RWPE2 (cell line): ENCODE measurements at regions not wholly inside any gene's neighbourhood (a gene's known extent, or its start where the extent isn't known, plus 50 kb on each side); places are given as distances from the start of the nearest gene placed in this dataset.

Experiments used
- ATAC-seq: fragments of 200-7000 bp; cut with Tn5 transposase; 3 replicates; pipeline ENCODE4 v1.9.1; 2021; ENCODE audit warnings: low read depth
- DNase-seq: peaks from one replicate; pipeline ENCODE4 v3.0.0-alpha.2; 2020; ENCODE audit warnings: low spot score
- H3K27ac ChIP-seq: fragments of 450-650 bp; 2 replicates; pipeline ENCODE4 v1.5.1; 2017; ENCODE audit warnings: mild to moderate bottlenecking; ENCODE audit not compliant: poor library complexity, severe bottlenecking
- H3K27me3 ChIP-seq: fragments of 250-450 bp; sonication (Bioruptor Pico); 2 replicates; pipeline ENCODE4 v1.5.1; 2021; ENCODE audit warnings: mild to moderate bottlenecking, moderate library complexity; ENCODE audit not compliant: insufficient read depth, poor library complexity, severe bottlenecking
- H3K36me3 ChIP-seq: fragments of 250-450 bp; sonication (Bioruptor Pico); 2 replicates; pipeline ENCODE4 v1.5.1; 2020; ENCODE audit warnings: low read depth, mild to moderate bottlenecking, moderate library complexity
- H3K4me1 ChIP-seq: fragments of 250-450 bp; sonication (Bioruptor Pico); 2 replicates; pipeline ENCODE4 v1.5.1; 2021; ENCODE audit warnings: mild to moderate bottlenecking, moderate library complexity; ENCODE audit not compliant: insufficient read depth, poor library complexity, severe bottlenecking
- H3K4me3 ChIP-seq: fragments of 250-450 bp; sonication (Bioruptor Pico); 2 replicates; pipeline ENCODE4 v1.5.1; 2021; ENCODE audit warnings: mild to moderate bottlenecking, moderate library complexity; ENCODE audit not compliant: severe bottlenecking
- H3K9me3 ChIP-seq: fragments of 250-450 bp; sonication (Bioruptor Pico); 2 replicates; pipeline ENCODE4 v1.5.1; 2021; ENCODE audit warnings: mild to moderate bottlenecking, moderate library complexity; ENCODE audit not compliant: severe bottlenecking
- TF ChIP-seq, protein P1 (sequence below): fragments of 450-650 bp; IDR thresholded peaks from one replicate; pipeline ENCODE4 v1.5.1; 2017; ENCODE audit warnings: mild to moderate bottlenecking, moderate library complexity; ENCODE audit not compliant: poor library complexity, severe bottlenecking

DNA sequence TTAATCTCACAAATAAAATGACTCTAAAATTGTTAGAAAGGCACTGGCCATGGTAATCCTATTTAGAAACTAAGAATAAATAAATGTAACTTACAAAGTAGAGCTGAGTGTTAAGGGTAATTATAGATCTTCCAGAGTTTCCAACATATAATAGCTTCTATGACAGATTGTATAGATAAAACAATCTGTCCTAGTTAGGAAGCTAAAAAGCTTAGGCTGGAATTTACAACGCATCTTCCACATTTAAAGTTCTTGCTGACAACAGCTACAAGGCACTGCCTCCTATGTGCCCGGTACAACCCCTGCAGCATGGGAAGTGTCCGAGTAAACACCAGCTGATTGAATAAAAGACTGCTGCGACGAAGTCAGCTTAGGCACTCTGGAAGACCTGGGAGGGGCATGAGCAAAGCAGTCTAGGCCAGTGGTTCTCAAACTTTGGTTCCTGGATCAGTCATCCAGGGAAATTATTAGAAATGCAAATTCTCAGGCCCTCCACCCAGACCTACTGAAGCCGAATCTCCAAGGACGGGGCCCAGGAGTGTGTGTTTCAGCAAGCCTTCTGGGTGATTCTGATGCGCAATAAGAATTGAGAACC lies 635.6 kb upstream of the TBX3 start:
- no peaks in the 10 kb centered on the region for H3K27me3 ChIP-seq
- H3K36me3 ChIP-seq = no peaks in the 10 kb centered on the region
- TF ChIP-seq, protein P1, sequence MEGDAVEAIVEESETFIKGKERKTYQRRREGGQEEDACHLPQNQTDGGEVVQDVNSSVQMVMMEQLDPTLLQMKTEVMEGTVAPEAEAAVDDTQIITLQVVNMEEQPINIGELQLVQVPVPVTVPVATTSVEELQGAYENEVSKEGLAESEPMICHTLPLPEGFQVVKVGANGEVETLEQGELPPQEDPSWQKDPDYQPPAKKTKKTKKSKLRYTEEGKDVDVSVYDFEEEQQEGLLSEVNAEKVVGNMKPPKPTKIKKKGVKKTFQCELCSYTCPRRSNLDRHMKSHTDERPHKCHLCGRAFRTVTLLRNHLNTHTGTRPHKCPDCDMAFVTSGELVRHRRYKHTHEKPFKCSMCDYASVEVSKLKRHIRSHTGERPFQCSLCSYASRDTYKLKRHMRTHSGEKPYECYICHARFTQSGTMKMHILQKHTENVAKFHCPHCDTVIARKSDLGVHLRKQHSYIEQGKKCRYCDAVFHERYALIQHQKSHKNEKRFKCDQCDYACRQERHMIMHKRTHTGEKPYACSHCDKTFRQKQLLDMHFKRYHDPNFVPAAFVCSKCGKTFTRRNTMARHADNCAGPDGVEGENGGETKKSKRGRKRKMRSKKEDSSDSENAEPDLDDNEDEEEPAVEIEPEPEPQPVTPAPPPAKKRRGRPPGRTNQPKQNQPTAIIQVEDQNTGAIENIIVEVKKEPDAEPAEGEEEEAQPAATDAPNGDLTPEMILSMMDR = no peak
- no peak overlapping the region for H3K27ac ChIP-seq
- no peak overlapping the region for H3K4me3 ChIP-seq
- ATAC-seq (no peak), DNase-seq (no peak)
- H3K9me3 ChIP-seq = no peaks in the 10 kb centered on the region
- peaks cover 25% of the 10 kb centered on the region for H3K4me1 ChIP-seq

DNA sequence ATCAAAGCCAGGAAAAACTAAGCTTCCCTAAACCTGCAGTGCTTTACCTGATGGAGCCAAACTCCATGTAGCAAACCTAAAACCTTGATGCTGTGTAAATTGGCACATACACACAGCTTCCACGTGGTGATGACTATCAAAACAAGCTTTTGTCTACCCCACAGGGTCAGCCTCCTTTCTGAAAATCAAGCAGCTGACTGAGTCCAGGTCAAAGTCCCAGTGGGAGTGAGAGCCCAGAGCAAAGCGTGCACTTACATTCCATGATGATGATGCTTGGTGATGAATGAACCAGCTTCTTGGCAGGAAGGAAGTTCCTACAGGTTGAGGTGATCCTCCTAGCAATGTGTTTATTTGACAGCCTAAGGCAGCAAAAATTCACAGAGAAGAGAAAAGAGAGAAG lies 630.0 kb upstream of the TBX3 start:
- DNase-seq = no peak
- ATAC-seq = peak; percentile 99
- no peaks in the 10 kb centered on the region for H3K9me3 ChIP-seq
- TF ChIP-seq, protein P1 = no peak
- no peaks in the 10 kb centered on the region for H3K27me3 ChIP-seq
- no peaks in the 10 kb centered on the region for H3K36me3 ChIP-seq
- peak overlapping the region; percentile 80 for H3K27ac ChIP-seq
- peaks cover 12% of the 10 kb centered on the region for H3K4me1 ChIP-seq
- H3K4me3 ChIP-seq = no peak overlapping the region

DNA sequence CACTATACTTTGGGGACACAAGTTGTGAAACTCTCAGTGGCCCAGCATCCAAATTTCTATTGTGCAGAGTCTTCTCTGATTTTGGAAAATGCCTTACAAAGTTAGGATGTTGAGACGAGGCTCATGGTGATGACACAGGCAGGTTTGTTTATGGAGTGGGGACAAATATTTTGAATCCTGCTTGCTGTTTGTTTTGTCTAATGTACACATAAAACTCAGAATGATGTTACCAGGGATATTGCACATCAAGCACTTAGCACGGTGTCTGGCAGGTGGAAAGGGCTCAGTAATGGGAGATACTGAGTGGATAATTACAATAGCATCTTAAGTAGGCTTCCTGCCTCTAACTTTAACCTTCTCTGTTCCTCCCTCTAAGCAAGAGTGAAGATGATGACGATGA lies 628.9 kb upstream of the TBX3 start:
- ATAC-seq = no peak
- no peak overlapping the region for H3K27ac ChIP-seq
- TF ChIP-seq, protein P1 = no peak
- DNase-seq = no peak
- H3K9me3 ChIP-seq = no peaks in the 10 kb centered on the region
- no peaks in the 10 kb centered on the region for H3K27me3 ChIP-seq
- no peak overlapping the region for H3K4me3 ChIP-seq
- no peaks in the 10 kb centered on the region for H3K36me3 ChIP-seq
- H3K4me1 ChIP-seq = peaks cover 12% of the 10 kb centered on the region

DNA sequence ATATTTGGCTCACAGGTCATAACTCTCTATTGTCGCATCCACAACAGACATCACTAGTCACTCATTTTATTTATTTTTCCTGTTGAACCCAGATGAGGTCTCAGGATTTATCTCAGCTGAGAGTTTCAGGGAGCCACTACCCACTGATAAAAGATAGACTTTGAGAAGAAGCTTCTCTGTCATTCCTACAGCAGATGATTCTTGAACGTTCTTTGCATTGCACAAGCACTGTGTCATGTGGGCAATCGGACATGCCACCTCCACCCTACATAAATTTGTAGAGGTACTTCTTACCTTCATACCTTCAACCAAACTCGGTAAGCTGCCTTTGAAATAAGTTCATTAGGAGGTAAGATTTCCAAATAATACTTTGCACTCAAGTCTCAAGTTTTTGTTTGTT lies 627.9 kb upstream of the TBX3 start:
- TF ChIP-seq, protein P1 = no peak
- ATAC-seq (no peak), DNase-seq (no peak)
- H3K4me3 ChIP-seq = no peak overlapping the region
- H3K9me3 ChIP-seq = no peaks in the 10 kb centered on the region
- peaks cover 12% of the 10 kb centered on the region for H3K4me1 ChIP-seq
- H3K27me3 ChIP-seq = no peaks in the 10 kb centered on the region
- no peak overlapping the region for H3K27ac ChIP-seq
- no peaks in the 10 kb centered on the region for H3K36me3 ChIP-seq

DNA sequence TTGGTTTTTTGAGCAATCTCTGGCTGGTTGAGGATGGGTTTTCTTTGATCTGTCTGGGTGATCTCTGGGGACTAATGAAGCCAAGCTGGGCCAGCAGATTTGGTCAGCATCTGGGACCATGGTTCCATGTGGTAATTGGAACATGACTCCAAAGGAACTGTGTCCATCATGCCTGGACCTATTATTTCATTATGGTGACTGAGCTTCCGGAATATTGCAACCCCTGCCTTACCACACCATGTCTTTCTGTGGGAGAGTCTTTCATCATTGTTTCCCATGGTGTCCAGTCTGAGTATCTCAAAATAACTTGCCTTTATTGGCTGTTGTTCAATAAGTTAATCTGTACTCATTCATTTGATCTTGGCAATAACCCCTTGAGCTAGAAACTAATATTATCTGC lies 624.9 kb upstream of the TBX3 start:
- Histone ChIP-seq H3K27ac (no peak overlapping the region), H3K27me3 (no peaks in the 10 kb centered on the region), H3K9me3 (no peaks in the 10 kb centered on the region), H3K36me3 (no peaks in the 10 kb centered on the region), H3K4me3 (no peak overlapping the region), H3K4me1 (peaks cover 6% of the 10 kb centered on the region)
- no peak for DNase-seq
- TF ChIP-seq, protein P1 = no peak
- ATAC-seq = no peak
